CD4-positive, alpha-beta T cell (primary cell): ENCODE measurements at regions not wholly inside any gene's neighbourhood (a gene's known extent, or its start where the extent isn't known, plus 50 kb on each side); places are given as distances from the start of the nearest gene placed in this dataset.

Source experiments
- ATAC-seq: fragments of 200-7000 bp; cut with Tn5 transposase; one replicate; pipeline ENCODE4 v1.10.0; 2022; ENCODE audit warnings: mild to moderate bottlenecking; ENCODE audit not compliant: poor library complexity
- CTCF ChIA-PET: fragments of 350-600 bp; sonication (Branson Sonifier 250); formaldehyde crosslinking; loops from one replicate; lab custom pipeline; 2021; ENCODE audit warnings: antibody characterized with exemption, inconsistent platforms; lab: Charles Lee
- POLR2A ChIA-PET: fragments of 350-600 bp; sonication (Branson Sonifier 250); formaldehyde crosslinking; loops from one replicate; lab custom pipeline; 2021; ENCODE audit warnings: antibody characterized with exemption, inconsistent platforms; lab: Charles Lee
- DNase-seq, 14 experiments: peaks; one replicate each; pipeline ENCODE4 v3.0.0-alpha.2; 2013 to 2020; ENCODE audit warnings: mixed read lengths in 2 of 14
- H3K27ac ChIP-seq, 2 donors: one replicate each; pipeline versions ENCODE4 v1.5.1 to v1.7.0; 2013; ENCODE audit warnings: low read length in 2 of 2, low read depth in 1 of 2, mild to moderate bottlenecking in 1 of 2
- H3K27me3 ChIP-seq, 2 experiments: 1 replicate in 1 of 2; 2 replicates in 1 of 2; pipeline versions ENCODE4 v1.6.1 to v1.7.0; 2013; ENCODE audit warnings: low read length in 2 of 2, control low read depth in 1 of 2, mild to moderate bottlenecking in 1 of 2, moderate library complexity in 1 of 2; ENCODE audit not compliant: insufficient read depth in 2 of 2, control insufficient read depth in 1 of 2
- H3K36me3 ChIP-seq: one replicate; pipeline ENCODE4 v1.6.1; 2013; ENCODE audit warnings: low read length, control low read depth; ENCODE audit not compliant: insufficient read depth
- H3K4me1 ChIP-seq: one replicate; pipeline ENCODE4 v1.6.1; 2013; ENCODE audit warnings: low read length, control low read depth; ENCODE audit not compliant: insufficient read depth
- H3K4me3 ChIP-seq: one replicate; pipeline ENCODE4 v1.5.1; 2013; ENCODE audit warnings: mild to moderate bottlenecking, low read length, moderate library complexity
- H3K9me3 ChIP-seq, 2 experiments: 1 replicate in 1 of 2; 2 replicates in 1 of 2; pipeline versions ENCODE4 v1.6.1 to v1.7.0; 2013; ENCODE audit warnings: low read length in 2 of 2, mild to moderate bottlenecking in 2 of 2, control low read depth in 1 of 2, moderate library complexity in 1 of 2; ENCODE audit not compliant: control insufficient read depth in 1 of 2, insufficient read depth in 1 of 2
- H3K27ac Mint-ChIP-seq: one replicate; pipeline ENCODE4 v1.8.0; 2020; ENCODE audit warnings: mixed read lengths
- H3K27me3 Mint-ChIP-seq: one replicate; pipeline ENCODE4 v1.8.0; 2021; ENCODE audit warnings: mixed read lengths
- H3K36me3 Mint-ChIP-seq: one replicate; pipeline ENCODE4 v1.8.0; 2021; ENCODE audit warnings: low read depth, mixed read lengths
- H3K4me1 Mint-ChIP-seq: one replicate; pipeline ENCODE4 v1.8.0; 2021; ENCODE audit warnings: low read depth, mixed read lengths
- H3K4me3 Mint-ChIP-seq: one replicate; pipeline ENCODE4 v1.8.0; 2020; ENCODE audit warnings: mild to moderate bottlenecking, mixed read lengths
- H3K9me3 Mint-ChIP-seq: one replicate; pipeline ENCODE4 v1.8.0; 2020; ENCODE audit warnings: mixed read lengths
- CTCF ChIP-seq: fragments of 200-600 bp; IDR thresholded peaks from one replicate; pipeline ENCODE4 v1.8.0; 2022; ENCODE audit warnings: antibody characterized with exemption, mild to moderate bottlenecking
- intact Hi-C, 2 experiments: fragments of 100-400 bp; cut with DNase I in 1 of 2; cut with micrococcal nuclease in 1 of 2; formaldehyde crosslinking; loops; one replicate each; pipeline versions ENCODE4 v1.15.1 to v1.9.0; 2023 to 2025; cut with DNase I, micrococcal nuclease

- H3K27me3 Mint-ChIP-seq = peaks cover 6% of the 10 kb centered on the region
- H3K9me3 Mint-ChIP-seq = no peaks in the 10 kb centered on the region
These were observed 100.3 kb downstream of the RRM1 start for GRCh38 chr11:4194889-4195288.

DNA sequence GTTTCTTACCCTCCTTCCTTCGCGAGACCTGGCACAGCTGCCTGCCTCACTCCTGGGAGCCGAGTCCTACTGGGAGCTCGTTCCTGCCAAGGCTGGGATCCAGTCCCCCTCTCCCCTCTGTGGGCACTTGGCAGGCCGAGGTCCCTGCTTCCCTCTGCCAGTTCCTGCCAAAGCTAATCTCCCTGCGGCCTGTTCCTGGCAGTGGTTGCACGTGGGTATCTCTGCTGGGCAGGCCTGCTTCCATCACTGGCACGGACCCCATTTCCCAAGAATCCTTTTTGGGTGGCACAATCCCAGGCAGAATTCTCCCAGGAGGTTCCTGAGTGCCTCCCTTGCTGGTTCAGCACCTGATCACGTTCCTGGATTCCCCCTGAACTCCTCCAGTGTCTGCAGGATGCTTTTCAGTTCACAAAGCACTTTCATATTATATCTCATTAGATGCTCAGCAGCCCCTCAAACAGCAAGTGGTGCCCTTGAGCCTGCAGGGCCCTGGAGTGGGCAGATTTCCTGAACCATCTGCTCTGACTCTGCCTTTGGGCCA is 96.5 kb downstream of the RRM1 start:
- Histone ChIP-seq H3K9me3 (no peaks in the 10 kb centered on the region), H3K4me3 (no peak overlapping the region), H3K36me3 (no peaks in the 10 kb centered on the region), H3K27me3 (no peaks in the 10 kb centered on the region), H3K4me1 (peaks cover 9% of the 10 kb centered on the region), H3K27ac (no peak overlapping the region)
- Mint-ChIP-seq H3K27ac (no peak overlapping the region), H3K9me3 (no peaks in the 10 kb centered on the region), H3K4me1 (no peaks in the 10 kb centered on the region), H3K27me3 (no peaks in the 10 kb centered on the region), H3K4me3 (no peak overlapping the region), H3K36me3 (no peaks in the 10 kb centered on the region)
- no peak for DNase-seq
- intact Hi-C loops = no loop called here
- no peak for ATAC-seq
- ChIA-PET CTCF (no interaction called here), POLR2A (no interaction called here)
- TF ChIP-seq CTCF = no peak

More at GRCh38 chr11:4194889-4195288, 100.3 kb downstream of the RRM1 start:
- ChIA-PET CTCF (no interaction called here), POLR2A (no interaction called here)
- H3K4me3 ChIP-seq = no peak overlapping the region
- H3K36me3 ChIP-seq = no peaks in the 10 kb centered on the region
- no peak overlapping the region for H3K4me3 Mint-ChIP-seq
- intact Hi-C loops = no loop called here
- no peak overlapping the region for H3K27ac ChIP-seq
- H3K36me3 Mint-ChIP-seq = no peaks in the 10 kb centered on the region
- H3K27ac Mint-ChIP-seq = no peak overlapping the region
- H3K27me3 ChIP-seq = peaks cover 0 to 2% of the 10 kb centered on the region in 2 experiments
- DNase-seq = no peak
- no peak for TF ChIP-seq CTCF
- no peak for ATAC-seq
- H3K4me1 Mint-ChIP-seq = no peaks in the 10 kb centered on the region
- no peaks in the 10 kb centered on the region for H3K9me3 ChIP-seq
- no peaks in the 10 kb centered on the region for H3K4me1 ChIP-seq

GRCh38 chr11:4190519-4190918 is 95.9 kb downstream of the RRM1 start:
- ChIA-PET POLR2A (no interaction called here), CTCF (no interaction called here)
- DNase-seq = no peak
- H3K4me3 ChIP-seq = no peak overlapping the region
- H3K9me3 Mint-ChIP-seq = no peaks in the 10 kb centered on the region
- H3K27me3 ChIP-seq = no peaks in the 10 kb centered on the region
- no peak overlapping the region for H3K27ac Mint-ChIP-seq
- no peak for ATAC-seq
- H3K4me3 Mint-ChIP-seq = no peak overlapping the region
- H3K36me3 Mint-ChIP-seq = no peaks in the 10 kb centered on the region
- H3K36me3 ChIP-seq = no peaks in the 10 kb centered on the region
- H3K27me3 Mint-ChIP-seq = no peaks in the 10 kb centered on the region
- no peak for TF ChIP-seq CTCF
- intact Hi-C loops = no loop called here
- peaks cover 9% of the 10 kb centered on the region for H3K4me1 ChIP-seq
- H3K9me3 ChIP-seq = no peaks in the 10 kb centered on the region
- H3K27ac ChIP-seq = no peak overlapping the region
- H3K4me1 Mint-ChIP-seq = no peaks in the 10 kb centered on the region
